T-helper 17 cell (primary cell): ENCODE measurements at regions not wholly inside any gene's neighbourhood (a gene's known extent, or its start where the extent isn't known, plus 50 kb on each side); places are given as distances from the start of the nearest gene placed in this dataset.

Source experiments
- ATAC-seq: fragments of 150-1000 bp; cut with Tn5 transposase; 2 replicates; pipeline ENCODE4 v1.10.0; 2021; ENCODE audit warnings: mild to moderate bottlenecking, moderate library complexity
- DNase-seq, 3 donors: peaks; one replicate each; pipeline versions ENCODE4 v3.0.0 to v3.0.0-alpha.2; 2020 to 2021
- H3K9me3 ChIP-seq: one replicate; pipeline ENCODE4 v1.7.0; 2013; ENCODE audit warnings: low read length, mild to moderate bottlenecking; ENCODE audit not compliant: control insufficient read depth, poor library complexity, severe bottlenecking
- H3K27ac Mint-ChIP-seq: one replicate; pipeline ENCODE4 v1.8.0; 2022; ENCODE audit warnings: mild to moderate bottlenecking, moderate library complexity, mixed read lengths
- H3K27me3 Mint-ChIP-seq: one replicate; pipeline ENCODE4 v1.8.0; 2022; ENCODE audit warnings: mixed read lengths
- H3K36me3 Mint-ChIP-seq: one replicate; pipeline ENCODE4 v1.8.0; 2022; ENCODE audit warnings: low read depth, mixed read lengths
- H3K4me1 Mint-ChIP-seq: one replicate; pipeline ENCODE4 v1.8.0; 2022; ENCODE audit warnings: mild to moderate bottlenecking, mixed read lengths
- H3K4me3 Mint-ChIP-seq: one replicate; pipeline ENCODE4 v1.8.0; 2022; ENCODE audit warnings: mild to moderate bottlenecking, moderate library complexity, mixed read lengths

DNA sequence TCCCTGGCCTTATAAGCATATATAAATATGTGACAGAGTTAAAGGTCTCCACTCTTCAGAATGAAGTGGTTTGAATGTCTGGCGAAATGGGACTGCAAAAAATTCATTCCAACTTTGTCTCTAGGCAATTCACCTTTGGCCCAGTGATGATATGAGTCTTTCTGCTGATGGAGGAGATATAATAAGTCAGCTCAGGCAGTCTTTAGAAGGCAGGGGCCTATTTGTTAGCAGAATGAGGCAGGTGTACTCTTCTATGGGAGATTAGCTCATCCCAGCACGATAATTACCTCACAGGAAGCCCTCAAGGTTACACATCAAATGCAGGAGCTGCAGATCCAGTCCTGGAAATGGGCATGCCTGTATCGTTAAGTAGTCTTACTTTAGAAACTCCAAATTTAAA is 300.5 kb downstream of the NR2F1-AS1 start:
- H3K36me3 Mint-ChIP-seq = no peaks in the 10 kb centered on the region
- H3K4me1 Mint-ChIP-seq = no peaks in the 10 kb centered on the region
- no peaks in the 10 kb centered on the region for H3K27me3 Mint-ChIP-seq
- H3K27ac Mint-ChIP-seq = no peak overlapping the region
- no peak overlapping the region for H3K4me3 Mint-ChIP-seq
- ATAC-seq (no peak), DNase-seq (no peak)
- no peaks in the 10 kb centered on the region for H3K9me3 ChIP-seq

DNA sequence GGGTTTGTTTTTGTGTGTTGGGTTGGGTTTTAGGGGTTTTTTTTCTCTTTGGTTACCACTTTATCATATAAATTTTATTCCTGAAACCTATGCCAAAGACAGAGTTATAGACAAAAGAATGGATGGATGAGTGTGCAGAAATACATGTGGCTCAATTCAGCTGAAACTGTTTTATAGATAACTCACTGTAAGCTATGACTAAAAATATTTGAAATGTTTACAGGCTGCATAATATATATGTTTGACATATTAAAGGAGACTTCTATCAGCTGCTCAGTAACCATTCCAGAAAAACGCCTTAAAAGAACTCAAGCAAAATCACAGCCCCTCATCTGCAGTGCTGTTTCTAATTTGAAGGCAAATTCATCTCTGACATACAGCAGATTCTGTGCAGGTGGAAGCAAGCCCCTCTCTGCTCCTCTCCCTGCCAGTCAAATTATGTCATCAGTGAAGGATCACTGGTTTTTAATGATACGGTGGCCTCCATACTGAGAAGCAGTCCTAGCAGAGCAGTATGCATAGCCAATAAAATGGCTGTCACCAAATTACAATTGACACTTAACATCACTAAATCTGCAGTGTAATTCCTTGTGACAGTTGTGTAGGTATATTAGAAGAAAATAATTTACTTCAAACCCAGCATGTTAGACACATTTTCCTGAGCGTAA is 301.6 kb downstream of the NR2F1-AS1 start:
- ATAC-seq = no peak
- no peaks in the 10 kb centered on the region for H3K9me3 ChIP-seq
- Mint-ChIP-seq H3K27ac (no peak overlapping the region), H3K4me1 (no peaks in the 10 kb centered on the region), H3K27me3 (no peaks in the 10 kb centered on the region), H3K36me3 (no peaks in the 10 kb centered on the region), H3K4me3 (no peak overlapping the region)
- no peak for DNase-seq

DNA sequence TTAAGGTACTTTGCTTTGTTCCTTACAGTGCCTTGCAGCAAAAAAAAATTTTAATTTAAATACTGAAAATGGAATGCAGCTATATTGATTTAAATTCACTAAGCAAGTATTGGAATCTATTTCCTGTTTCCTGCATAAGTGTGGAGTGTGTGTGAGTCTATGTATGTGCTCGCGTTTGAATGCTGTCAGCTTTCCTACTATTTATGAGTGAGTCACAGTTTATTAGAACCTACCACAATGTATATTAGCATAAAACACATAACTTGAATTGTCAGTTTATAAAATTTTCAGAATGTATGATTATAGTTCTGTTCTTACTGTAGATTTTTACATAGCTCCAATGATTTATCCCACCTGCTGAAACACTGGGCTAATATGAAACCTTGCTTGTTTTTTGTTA is 302.1 kb downstream of the NR2F1-AS1 start:
- Mint-ChIP-seq H3K4me1 (no peaks in the 10 kb centered on the region), H3K27me3 (no peaks in the 10 kb centered on the region), H3K36me3 (no peaks in the 10 kb centered on the region), H3K4me3 (no peak overlapping the region), H3K27ac (no peak overlapping the region)
- DNase-seq = no peak
- H3K9me3 ChIP-seq = no peaks in the 10 kb centered on the region
- no peak for ATAC-seq

DNA sequence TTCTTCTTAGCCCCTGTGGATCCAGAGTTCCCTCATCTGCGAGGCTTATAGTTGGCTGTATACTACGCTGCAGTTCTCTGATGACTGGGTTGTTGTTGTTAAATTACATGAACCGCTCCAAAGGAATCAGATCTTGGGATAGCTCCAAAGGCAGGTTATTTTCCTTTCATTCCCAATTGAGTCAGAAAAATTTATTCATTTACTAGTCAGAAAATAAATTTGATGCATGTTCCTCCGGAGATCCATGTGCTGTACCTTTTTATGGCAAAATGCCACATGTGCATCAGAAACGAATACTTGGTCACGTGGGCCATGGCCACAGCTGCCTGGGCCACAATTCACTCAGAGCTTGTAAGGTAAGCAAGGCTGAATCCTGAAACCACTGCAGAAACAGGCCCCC is 304.0 kb downstream of the NR2F1-AS1 start:
- no peak overlapping the region for H3K27ac Mint-ChIP-seq
- no peaks in the 10 kb centered on the region for H3K4me1 Mint-ChIP-seq
- no peak overlapping the region for H3K4me3 Mint-ChIP-seq
- no peaks in the 10 kb centered on the region for H3K36me3 Mint-ChIP-seq
- no peaks in the 10 kb centered on the region for H3K9me3 ChIP-seq
- ATAC-seq = no peak
- no peak for DNase-seq
- no peaks in the 10 kb centered on the region for H3K27me3 Mint-ChIP-seq

DNA sequence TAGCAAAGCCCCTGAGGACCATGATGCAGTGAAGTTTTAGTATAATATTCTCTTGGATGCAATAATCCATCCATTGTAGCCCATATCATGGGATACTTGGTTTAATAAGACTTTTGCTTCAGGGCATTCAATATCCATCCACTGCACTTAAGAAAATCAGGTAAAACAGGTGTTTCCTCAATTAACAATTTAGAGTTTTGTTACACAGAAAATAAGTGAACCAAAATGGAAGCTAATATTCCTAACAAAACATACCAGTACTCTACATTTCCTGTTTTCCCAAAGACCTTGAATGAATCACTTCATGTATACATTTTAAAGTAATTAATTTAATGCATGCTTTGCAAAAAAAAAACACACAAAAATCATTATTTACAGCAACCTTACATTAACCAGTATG is 305.6 kb downstream of the NR2F1-AS1 start:
- DNase-seq = no peak
- no peak for ATAC-seq
- no peaks in the 10 kb centered on the region for H3K4me1 Mint-ChIP-seq
- no peaks in the 10 kb centered on the region for H3K9me3 ChIP-seq
- no peak overlapping the region for H3K4me3 Mint-ChIP-seq
- H3K27ac Mint-ChIP-seq = no peak overlapping the region
- H3K36me3 Mint-ChIP-seq = no peaks in the 10 kb centered on the region
- no peaks in the 10 kb centered on the region for H3K27me3 Mint-ChIP-seq

DNA sequence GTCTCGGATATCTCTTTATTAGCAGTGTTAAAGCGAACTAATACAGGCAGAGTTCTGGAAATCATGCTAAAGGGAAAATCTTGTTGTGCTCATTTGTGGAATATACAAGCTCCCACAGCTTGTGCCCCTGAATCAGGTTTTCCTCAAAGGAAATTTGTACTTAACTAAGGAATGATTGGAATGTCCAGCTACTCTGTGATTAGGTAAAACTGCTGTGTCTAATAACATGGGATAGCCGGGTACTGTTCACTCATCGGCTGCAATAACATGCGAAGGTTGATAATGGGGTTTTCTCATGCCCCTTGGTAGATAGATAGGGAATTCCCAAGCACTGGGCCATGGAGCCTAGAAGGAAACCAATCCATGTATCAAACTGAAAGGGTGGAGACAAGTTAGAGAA is 306.7 kb downstream of the NR2F1-AS1 start:
- H3K9me3 ChIP-seq = no peaks in the 10 kb centered on the region
- Mint-ChIP-seq H3K27me3 (no peaks in the 10 kb centered on the region), H3K4me1 (no peaks in the 10 kb centered on the region), H3K36me3 (no peaks in the 10 kb centered on the region), H3K27ac (no peak overlapping the region), H3K4me3 (no peak overlapping the region)
- DNase-seq = no peak
- ATAC-seq = no peak

DNA sequence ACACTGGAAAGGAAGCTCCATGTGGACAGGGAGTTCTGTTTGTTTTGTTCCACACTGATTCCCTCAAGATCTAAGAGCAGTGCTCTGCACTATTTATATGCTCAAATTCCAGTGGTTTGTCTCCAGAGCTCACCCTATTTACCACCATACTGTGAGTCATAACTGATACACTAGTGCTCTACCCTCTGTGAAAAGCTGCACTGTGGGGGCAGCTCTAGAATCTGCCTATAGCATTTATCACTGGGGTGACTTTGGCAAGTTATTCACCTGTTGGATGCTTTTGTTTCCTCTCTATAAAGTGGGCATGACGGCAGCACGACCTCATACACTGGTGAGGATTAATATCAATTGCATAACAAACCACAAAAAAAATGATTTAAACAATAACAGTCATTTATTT is 307.8 kb downstream of the NR2F1-AS1 start:
- H3K36me3 Mint-ChIP-seq = no peaks in the 10 kb centered on the region
- H3K27ac Mint-ChIP-seq = no peak overlapping the region
- ATAC-seq (no peak), DNase-seq (no peak)
- H3K9me3 ChIP-seq = no peaks in the 10 kb centered on the region
- no peak overlapping the region for H3K4me3 Mint-ChIP-seq
- no peaks in the 10 kb centered on the region for H3K27me3 Mint-ChIP-seq
- no peaks in the 10 kb centered on the region for H3K4me1 Mint-ChIP-seq

DNA sequence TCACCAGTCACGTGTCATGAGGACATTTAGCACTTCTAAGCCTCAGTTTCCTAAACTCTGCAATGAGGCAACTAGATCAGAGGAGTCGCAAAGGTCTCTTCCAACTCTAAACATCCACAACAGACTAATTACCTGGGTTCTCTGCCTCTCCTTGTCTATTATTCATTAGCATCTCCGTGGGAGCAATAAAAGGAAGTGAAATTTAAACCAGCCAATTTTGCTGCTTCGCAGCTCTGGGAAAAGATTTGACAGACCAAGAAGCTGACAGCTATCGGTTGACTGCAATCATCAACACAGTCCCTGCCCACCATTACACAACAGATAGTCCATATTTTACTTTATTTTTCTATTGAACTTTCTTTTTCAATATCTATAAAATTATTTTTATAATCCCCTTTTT is 308.9 kb downstream of the NR2F1-AS1 start:
- Mint-ChIP-seq H3K27ac (no peak overlapping the region), H3K36me3 (no peaks in the 10 kb centered on the region), H3K27me3 (no peaks in the 10 kb centered on the region), H3K4me3 (no peak overlapping the region), H3K4me1 (no peaks in the 10 kb centered on the region)
- no peaks in the 10 kb centered on the region for H3K9me3 ChIP-seq
- DNase-seq = no peak
- ATAC-seq = no peak

DNA sequence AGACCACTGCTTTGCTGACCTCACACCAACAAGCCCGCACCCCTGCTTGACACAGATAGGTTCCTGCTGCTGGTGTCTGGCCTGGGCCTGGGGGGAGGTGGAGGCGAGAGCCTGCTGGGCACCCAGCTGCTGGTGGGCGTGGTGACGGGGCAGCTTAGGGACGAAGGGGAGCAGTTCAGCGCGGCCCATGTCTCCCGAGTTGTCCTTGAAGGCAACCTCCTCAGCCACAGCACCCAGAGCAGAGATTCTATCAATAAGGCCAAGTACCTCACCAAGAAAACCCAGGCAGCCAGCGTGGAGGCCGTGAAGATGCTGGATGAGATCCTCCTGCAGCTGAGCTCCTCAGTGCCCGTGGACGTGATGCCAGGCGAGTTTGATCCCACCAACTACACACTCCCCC is 313.3 kb downstream of the NR2F1-AS1 start:
- H3K9me3 ChIP-seq = no peaks in the 10 kb centered on the region
- ATAC-seq = no peak
- Mint-ChIP-seq H3K4me1 (no peaks in the 10 kb centered on the region), H3K27me3 (no peaks in the 10 kb centered on the region), H3K27ac (no peak overlapping the region), H3K36me3 (no peaks in the 10 kb centered on the region), H3K4me3 (no peak overlapping the region)
- no peak for DNase-seq

DNA sequence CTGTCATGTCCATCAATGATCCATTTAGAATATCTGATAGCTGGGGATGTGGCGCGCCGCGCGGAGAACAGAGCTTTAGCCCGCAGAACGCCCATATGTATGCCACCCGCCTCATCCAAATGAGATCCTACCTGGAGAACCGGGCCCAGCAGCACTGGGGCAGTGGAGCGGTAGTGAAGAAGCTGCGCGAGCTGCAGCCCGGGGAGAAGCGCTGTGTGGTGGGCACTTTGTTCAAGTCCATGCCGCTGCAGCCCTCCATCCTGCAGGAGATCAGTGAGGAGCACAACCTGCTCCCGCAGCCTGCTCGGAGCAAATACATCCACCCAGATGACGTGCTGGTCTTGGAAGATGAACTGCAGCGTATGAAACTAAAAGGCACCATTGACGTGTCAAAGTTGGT is 313.7 kb downstream of the NR2F1-AS1 start:
- ATAC-seq (no peak), DNase-seq (no peak)
- no peak overlapping the region for H3K27ac Mint-ChIP-seq
- no peak overlapping the region for H3K4me3 Mint-ChIP-seq
- no peaks in the 10 kb centered on the region for H3K9me3 ChIP-seq
- no peaks in the 10 kb centered on the region for H3K4me1 Mint-ChIP-seq
- H3K27me3 Mint-ChIP-seq = no peaks in the 10 kb centered on the region
- no peaks in the 10 kb centered on the region for H3K36me3 Mint-ChIP-seq

DNA sequence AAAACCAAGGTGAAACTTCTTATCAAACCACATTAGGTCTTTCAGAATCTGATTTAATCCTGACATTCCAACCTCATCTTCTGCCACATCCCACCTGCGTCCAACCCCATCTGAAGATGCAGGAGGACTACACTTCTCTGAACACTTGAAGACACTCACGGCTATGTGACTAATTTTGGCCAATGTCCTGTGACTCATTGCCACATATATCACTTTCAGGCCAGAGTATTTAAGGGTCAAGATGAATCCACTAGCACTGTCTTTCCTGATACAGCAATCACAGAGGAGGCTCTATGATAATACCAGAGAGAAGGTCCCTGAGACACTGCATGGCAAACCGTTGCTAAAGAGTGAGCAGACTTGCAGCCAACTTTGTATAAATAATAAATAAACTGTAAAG is 323.4 kb downstream of the NR2F1-AS1 start:
- ATAC-seq = no peak
- H3K4me3 Mint-ChIP-seq = no peak overlapping the region
- no peaks in the 10 kb centered on the region for H3K9me3 ChIP-seq
- H3K27ac Mint-ChIP-seq = no peak overlapping the region
- peaks cover 5% of the 10 kb centered on the region for H3K27me3 Mint-ChIP-seq
- no peaks in the 10 kb centered on the region for H3K36me3 Mint-ChIP-seq
- H3K4me1 Mint-ChIP-seq = no peaks in the 10 kb centered on the region
- DNase-seq = no peak

DNA sequence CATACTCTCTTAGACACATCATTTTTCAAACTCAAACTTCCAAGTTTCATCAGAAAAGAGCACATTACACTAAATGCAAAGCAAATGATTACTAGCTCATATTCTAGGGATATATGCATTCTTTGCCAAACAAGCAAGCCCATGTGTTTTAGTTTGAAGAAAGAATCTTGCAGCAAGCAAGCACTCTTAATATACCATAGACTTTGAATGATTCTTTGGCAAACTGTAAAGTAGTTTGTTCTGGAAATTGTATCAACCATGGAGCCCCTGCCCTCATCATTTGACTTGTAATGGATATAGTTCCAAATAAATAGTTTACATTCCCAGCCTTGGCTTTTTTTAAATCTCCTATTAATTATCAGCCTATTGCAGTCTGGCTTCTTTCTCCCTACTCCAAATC is 325.2 kb downstream of the NR2F1-AS1 start:
- ATAC-seq = no peak
- no peak overlapping the region for H3K27ac Mint-ChIP-seq
- no peaks in the 10 kb centered on the region for H3K9me3 ChIP-seq
- H3K36me3 Mint-ChIP-seq = no peaks in the 10 kb centered on the region
- no peak for DNase-seq
- peaks cover 5% of the 10 kb centered on the region for H3K27me3 Mint-ChIP-seq
- H3K4me1 Mint-ChIP-seq = no peaks in the 10 kb centered on the region
- no peak overlapping the region for H3K4me3 Mint-ChIP-seq

DNA sequence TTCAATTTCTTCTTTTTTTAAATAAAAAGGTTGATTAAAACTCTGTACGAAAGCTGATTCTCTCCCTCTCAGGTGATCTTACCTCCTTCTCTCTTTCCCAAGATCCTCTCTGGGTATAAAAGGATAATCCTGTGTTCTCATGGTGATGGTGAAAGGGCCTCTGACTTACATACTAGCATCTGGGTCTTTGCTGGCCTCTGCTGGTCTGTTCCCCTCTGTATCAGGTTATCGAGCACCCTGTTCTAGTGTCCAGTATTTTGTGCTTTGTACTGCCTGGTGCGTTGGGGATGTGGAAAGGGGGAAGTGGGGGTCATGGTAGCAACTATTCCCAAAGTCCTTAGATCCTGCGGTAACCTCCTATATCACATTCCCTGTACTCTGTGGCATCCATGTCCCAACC is 328.9 kb downstream of the NR2F1-AS1 start:
- Mint-ChIP-seq H3K27ac (no peak overlapping the region), H3K4me1 (no peaks in the 10 kb centered on the region), H3K36me3 (no peaks in the 10 kb centered on the region), H3K27me3 (no peaks in the 10 kb centered on the region), H3K4me3 (no peak overlapping the region)
- H3K9me3 ChIP-seq = no peaks in the 10 kb centered on the region
- DNase-seq = no peak
- ATAC-seq = no peak

DNA sequence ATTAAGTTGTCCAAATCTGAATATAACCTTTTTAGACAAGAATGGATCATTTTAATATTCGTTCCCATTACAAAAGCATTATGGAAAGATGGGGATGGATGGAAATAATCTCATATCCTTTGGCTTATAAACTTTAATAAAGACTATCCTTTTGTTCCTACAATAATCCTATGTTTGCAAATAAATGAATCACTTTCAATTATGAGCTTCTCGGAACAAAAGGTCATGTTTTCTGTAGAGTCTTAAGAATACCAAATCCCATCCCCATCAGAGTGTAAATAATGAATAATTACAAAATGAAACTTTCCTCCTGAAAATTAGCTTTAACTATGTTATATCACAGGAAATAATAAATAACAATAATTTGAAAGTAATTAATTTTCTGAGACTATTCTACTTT is 329.7 kb downstream of the NR2F1-AS1 start:
- no peak overlapping the region for H3K4me3 Mint-ChIP-seq
- no peaks in the 10 kb centered on the region for H3K36me3 Mint-ChIP-seq

More for the DNA sequence above, 329.7 kb downstream of the NR2F1-AS1 start:
- Mint-ChIP-seq H3K4me1 (no peaks in the 10 kb centered on the region), H3K27me3 (no peaks in the 10 kb centered on the region), H3K27ac (no peak overlapping the region)
- no peak for ATAC-seq
- no peak for DNase-seq
- H3K9me3 ChIP-seq = no peaks in the 10 kb centered on the region
